GM12891 (cell line): ENCODE measurements at regions not wholly inside any gene's neighbourhood (a gene's known extent, or its start where the extent isn't known, plus 50 kb on each side); places are given as distances from the start of the nearest gene placed in this dataset.

ENCODE experiments used
- POLR2A ChIP-seq: IDR thresholded peaks from 2 replicates; pipeline ENCODE4 v1.6.1; 2011; ENCODE audit warnings: low read depth, low read length, control low read depth
- POLR2AphosphoS5 ChIP-seq: IDR thresholded peaks from 2 replicates; pipeline ENCODE4 v1.6.1; 2011; ENCODE audit warnings: low read depth, low read length, control low read depth
- SPI1 ChIP-seq: IDR thresholded peaks from 2 replicates; pipeline ENCODE4 v1.6.1; 2011; ENCODE audit warnings: low read depth, low read length, control low read depth

DNA sequence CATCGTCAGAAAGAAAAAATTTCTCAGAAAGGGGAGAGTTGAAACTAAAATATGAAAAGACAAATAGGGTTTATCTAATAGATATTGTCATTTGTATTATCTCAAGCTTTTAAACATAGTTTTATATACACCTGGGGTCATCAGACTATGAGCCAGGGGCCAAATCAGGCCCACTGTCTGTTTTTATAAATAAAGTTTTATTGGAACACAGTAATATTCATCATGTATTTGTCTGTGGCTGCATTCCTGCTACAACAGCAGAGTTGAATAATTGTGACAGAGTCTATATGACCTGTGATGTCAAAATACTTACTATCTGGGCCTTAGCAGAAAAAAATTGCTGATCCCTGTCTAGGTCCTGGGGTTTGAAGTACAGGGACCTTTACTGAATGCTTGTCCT is 120.5 kb upstream of the RUNX1 start:
- no peak for TF ChIP-seq POLR2AphosphoS5
- TF ChIP-seq POLR2A = no peak
- no peak for TF ChIP-seq SPI1
